HUES64 (cell line): ENCODE measurements at regions not wholly inside any gene's neighbourhood (a gene's known extent, or its start where the extent isn't known, plus 50 kb on each side); places are given as distances from the start of the nearest gene placed in this dataset.

Experiments used
- H3K27ac ChIP-seq: 2 replicates; pipeline ENCODE4 v1.7.0; 2013; ENCODE audit warnings: low read depth, low read length, inconsistent platforms
- H3K27me3 ChIP-seq: 2 replicates; pipeline ENCODE4 v1.6.1; 2013; ENCODE audit warnings: mild to moderate bottlenecking, low read length; ENCODE audit not compliant: insufficient read depth
- H3K36me3 ChIP-seq: 2 replicates; pipeline ENCODE4 v1.6.1; 2013; ENCODE audit warnings: mild to moderate bottlenecking, low read length; ENCODE audit not compliant: insufficient read depth
- H3K4me1 ChIP-seq: 2 replicates; pipeline ENCODE4 v1.6.1; 2013; ENCODE audit warnings: mild to moderate bottlenecking, low read length, moderate library complexity; ENCODE audit not compliant: insufficient read depth
- H3K4me3 ChIP-seq: 2 replicates; pipeline ENCODE4 v1.5.1; 2013; ENCODE audit warnings: mild to moderate bottlenecking, low read length, moderate library complexity
- H3K9ac ChIP-seq: 2 replicates; pipeline ENCODE4 v1.6.1; 2013; ENCODE audit warnings: mild to moderate bottlenecking, low read depth, low read length
- H3K9me3 ChIP-seq: 2 replicates; pipeline ENCODE4 v1.6.1; 2013; ENCODE audit warnings: low read depth, low read length; ENCODE audit not compliant: insufficient read depth
- WGBS: fragments of 150-250, 120-280 bp; methylation state at CpG from one replicate; pipeline ENCODE4 v1.1.7; 2013; ENCODE audit warnings: missing lambda C conversion rate; 5-methylcytosine and 5-hydroxymethylcytosine counted together

- no peak overlapping the region for H3K9ac ChIP-seq
- no peak overlapping the region for H3K4me3 ChIP-seq
- H3K27me3 ChIP-seq: no peaks in the 10 kb centered on the region
- no peak overlapping the region for H3K27ac ChIP-seq
- peaks cover 17% of the 10 kb centered on the region for H3K4me1 ChIP-seq
- H3K9me3 ChIP-seq: no peaks in the 10 kb centered on the region
- WGBS: 87% methylated on average over 2 of the region's 2 CpGs
- H3K36me3 ChIP-seq: no peaks in the 10 kb centered on the region
These were observed 532.2 kb upstream of the WWC1 start for GRCh38 chr5:167759057-167759821.

GRCh38 chr5:167763772-167764171 lies 527.7 kb upstream of the WWC1 start:
- no peak overlapping the region for H3K9ac ChIP-seq
- no peak overlapping the region for H3K27ac ChIP-seq
- no peaks in the 10 kb centered on the region for H3K36me3 ChIP-seq
- H3K4me3 ChIP-seq: no peak overlapping the region
- no peaks in the 10 kb centered on the region for H3K27me3 ChIP-seq
- H3K9me3 ChIP-seq: no peaks in the 10 kb centered on the region
- WGBS: 94% methylated on average over 4 of the region's 4 CpGs
- H3K4me1 ChIP-seq: peaks cover 28% of the 10 kb centered on the region

- Histone ChIP-seq H3K27ac (no peak overlapping the region), H3K36me3 (no peaks in the 10 kb centered on the region), H3K27me3 (no peaks in the 10 kb centered on the region), H3K9ac (no peak overlapping the region), H3K4me3 (no peak overlapping the region), H3K9me3 (no peaks in the 10 kb centered on the region), H3K4me1 (peaks cover 28% of the 10 kb centered on the region)
- WGBS: 60% methylated on average over 6 of the region's 6 CpGs
These were observed 526.7 kb upstream of the WWC1 start for GRCh38 chr5:167764641-167765289.

- H3K9ac ChIP-seq: no peak overlapping the region
- H3K27ac ChIP-seq: no peak overlapping the region
- H3K36me3 ChIP-seq: no peaks in the 10 kb centered on the region
- no peak overlapping the region for H3K4me3 ChIP-seq
- WGBS: 85% methylated on average over 7 of the region's 7 CpGs
- H3K27me3 ChIP-seq: no peaks in the 10 kb centered on the region
- peaks cover 28% of the 10 kb centered on the region for H3K4me1 ChIP-seq
- H3K9me3 ChIP-seq: no peaks in the 10 kb centered on the region
These were observed 526.1 kb upstream of the WWC1 start for GRCh38 chr5:167765352-167765751.

GRCh38 chr5:167766957-167767356 lies 524.5 kb upstream of the WWC1 start:
- H3K9ac ChIP-seq: no peak overlapping the region
- no peaks in the 10 kb centered on the region for H3K36me3 ChIP-seq
- 40% methylated on average over 2 of the region's 2 CpGs for WGBS
- no peaks in the 10 kb centered on the region for H3K9me3 ChIP-seq
- H3K27me3 ChIP-seq: no peaks in the 10 kb centered on the region
- no peak overlapping the region for H3K4me3 ChIP-seq
- peaks cover 28% of the 10 kb centered on the region for H3K4me1 ChIP-seq
- no peak overlapping the region for H3K27ac ChIP-seq

GRCh38 chr5:167767795-167768194 lies 523.6 kb upstream of the WWC1 start:
- peaks cover 28% of the 10 kb centered on the region for H3K4me1 ChIP-seq
- H3K4me3 ChIP-seq: no peak overlapping the region
- no peak overlapping the region for H3K9ac ChIP-seq
- H3K27me3 ChIP-seq: no peaks in the 10 kb centered on the region
- WGBS: 90% methylated on average over 3 of the region's 4 CpGs
- no peaks in the 10 kb centered on the region for H3K36me3 ChIP-seq
- H3K9me3 ChIP-seq: no peaks in the 10 kb centered on the region
- H3K27ac ChIP-seq: no peak overlapping the region

GRCh38 chr5:167769846-167770413 lies 521.5 kb upstream of the WWC1 start:
- WGBS: 88% methylated on average over 2 of the region's 2 CpGs
- no peaks in the 10 kb centered on the region for H3K27me3 ChIP-seq
- no peak overlapping the region for H3K9ac ChIP-seq
- no peaks in the 10 kb centered on the region for H3K9me3 ChIP-seq
- no peak overlapping the region for H3K27ac ChIP-seq
- H3K4me1 ChIP-seq: peaks cover 14% of the 10 kb centered on the region
- H3K36me3 ChIP-seq: no peaks in the 10 kb centered on the region
- H3K4me3 ChIP-seq: no peak overlapping the region

- no peaks in the 10 kb centered on the region for H3K27me3 ChIP-seq
- no peak overlapping the region for H3K9ac ChIP-seq
- H3K4me3 ChIP-seq: no peak overlapping the region
- no peaks in the 10 kb centered on the region for H3K36me3 ChIP-seq
- WGBS: 97% methylated on average over 5 of the region's 5 CpGs
- H3K9me3 ChIP-seq: no peaks in the 10 kb centered on the region
- H3K27ac ChIP-seq: no peak overlapping the region
- H3K4me1 ChIP-seq: peaks cover 8% of the 10 kb centered on the region
These were observed 521.0 kb upstream of the WWC1 start for GRCh38 chr5:167770461-167770860.

- no peak overlapping the region for H3K4me3 ChIP-seq
- H3K27me3 ChIP-seq: no peaks in the 10 kb centered on the region
- H3K4me1 ChIP-seq: peaks cover 5% of the 10 kb centered on the region; the same call in 1 of the 2 replicates
- WGBS: 93% methylated on average over 6 of the region's 6 CpGs
- no peaks in the 10 kb centered on the region for H3K36me3 ChIP-seq
- H3K9ac ChIP-seq: no peak overlapping the region
- H3K27ac ChIP-seq: no peak overlapping the region
- H3K9me3 ChIP-seq: no peaks in the 10 kb centered on the region
These were observed 519.9 kb upstream of the WWC1 start for GRCh38 chr5:167771571-167771970.

GRCh38 chr5:167773668-167774301 lies 517.7 kb upstream of the WWC1 start:
- 93% methylated on average over 5 of the region's 5 CpGs for WGBS
- Histone ChIP-seq H3K27me3 (no peaks in the 10 kb centered on the region), H3K36me3 (no peaks in the 10 kb centered on the region)

GRCh38 chr5:167777746-167778145 lies 513.7 kb upstream of the WWC1 start:
- Histone ChIP-seq H3K9me3 (no peaks in the 10 kb centered on the region), H3K4me1 (no peaks in the 10 kb centered on the region), H3K36me3 (no peaks in the 10 kb centered on the region), H3K27ac (no peak overlapping the region), H3K9ac (no peak overlapping the region), H3K27me3 (no peaks in the 10 kb centered on the region), H3K4me3 (no peak overlapping the region)
- WGBS: 87% methylated on average over 1 of the region's 1 CpG

More at GRCh38 chr5:167773668-167774301, 517.7 kb upstream of the WWC1 start:
- no peak overlapping the region for H3K4me3 ChIP-seq
- H3K9ac ChIP-seq: no peak overlapping the region
- H3K27ac ChIP-seq: no peak overlapping the region
- no peaks in the 10 kb centered on the region for H3K4me1 ChIP-seq
- H3K9me3 ChIP-seq: no peaks in the 10 kb centered on the region
